ENCODE measurements at regions not wholly inside any gene's neighbourhood (a gene's known extent, or its start where the extent isn't known, plus 50 kb on each side); places are given as distances from the start of the nearest gene placed in this dataset.

DNA sequence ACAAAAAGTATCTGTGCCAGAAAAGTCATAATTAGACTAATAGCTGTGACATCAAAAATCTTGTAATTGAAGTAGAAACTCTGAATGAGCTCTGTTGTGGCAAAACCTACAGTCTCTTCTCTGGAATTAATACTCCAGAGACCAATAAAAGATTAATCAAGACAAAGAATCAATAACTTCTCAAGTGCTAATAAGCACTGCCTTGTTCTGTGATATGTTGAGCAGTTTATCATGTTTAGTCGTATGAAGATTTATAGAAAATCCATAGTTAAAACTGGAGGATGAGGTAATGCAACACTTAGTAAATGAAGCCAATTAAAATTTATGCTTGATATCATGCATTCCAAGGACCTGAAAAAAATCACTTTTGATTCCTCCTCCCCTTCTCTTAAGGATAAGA lies 72.3 kb upstream of the RNF32 start (continued):
- TF ChIP-seq USF2 (IDR thresholded peaks at IDR 0.05; ENCODE audit: low read depth, low read length): no peak
- no peak for TF ChIP-seq USF2 (CRISPR knock-in tag; IDR thresholded peaks at IDR 0.05; ENCODE audit: borderline replicate concordance)
- TF ChIP-seq, protein P1, sequence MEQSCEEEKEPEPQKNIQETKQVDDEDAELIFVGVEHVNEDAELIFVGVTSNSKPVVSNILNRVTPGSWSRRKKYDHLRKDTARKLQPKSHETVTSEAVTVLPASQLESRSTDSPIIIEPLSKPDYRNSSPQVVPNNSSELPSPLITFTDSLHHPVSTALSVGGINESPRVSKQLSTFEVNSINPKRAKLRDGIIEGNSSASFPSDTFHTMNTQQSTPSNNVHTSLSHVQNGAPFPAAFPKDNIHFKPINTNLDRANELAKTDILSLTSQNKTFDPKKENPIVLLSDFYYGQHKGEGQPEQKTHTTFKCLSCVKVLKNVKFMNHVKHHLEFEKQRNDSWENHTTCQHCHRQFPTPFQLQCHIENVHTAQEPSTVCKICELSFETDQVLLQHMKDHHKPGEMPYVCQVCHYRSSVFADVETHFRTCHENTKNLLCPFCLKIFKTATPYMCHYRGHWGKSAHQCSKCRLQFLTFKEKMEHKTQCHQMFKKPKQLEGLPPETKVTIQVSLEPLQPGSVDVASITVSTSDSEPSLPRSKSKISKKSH (CRISPR knock-in tag; IDR thresholded peaks at IDR 0.05; ENCODE audit: borderline replicate concordance): no peak
- no peak for TF ChIP-seq ZBTB2 (CRISPR knock-in tag; IDR thresholded peaks at IDR 0.05; ENCODE audit: low read depth)

DNA sequence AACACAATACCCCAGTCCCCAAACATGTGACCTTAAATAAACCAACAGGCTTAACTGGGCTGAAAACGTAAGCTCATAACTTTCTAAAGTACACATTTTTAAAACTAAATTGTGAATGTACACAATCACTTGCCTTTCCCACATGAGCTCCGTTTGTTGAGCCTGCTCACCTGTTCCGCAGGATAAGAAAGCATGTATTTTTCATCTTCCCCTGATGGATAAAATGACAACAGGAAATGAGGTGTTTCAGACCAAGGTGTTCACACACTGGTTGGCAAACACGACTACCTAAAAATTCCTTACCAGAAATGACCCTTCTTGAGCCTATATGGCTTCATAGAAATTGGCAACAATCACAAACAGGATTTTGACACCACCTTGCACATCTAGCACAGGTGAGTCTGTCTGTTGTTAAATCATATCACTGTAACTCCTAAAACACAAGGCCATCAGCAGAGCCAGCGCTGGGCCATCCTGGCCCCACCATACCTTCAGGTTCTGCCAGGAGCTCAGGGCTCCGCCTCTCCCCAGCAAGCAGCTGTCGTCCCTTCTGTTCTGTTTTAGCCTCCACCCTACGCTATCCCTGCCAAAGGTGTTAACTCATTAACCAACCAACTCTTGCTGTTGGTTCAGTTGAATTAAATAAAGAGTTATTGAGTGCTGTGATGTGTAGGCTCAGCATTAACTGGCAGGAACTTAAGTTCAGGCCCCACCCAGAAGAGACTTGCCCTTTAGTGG lies 73.6 kb upstream of the RNF32 start:
- CTCF ChIA-PET (ENCODE audit: low intra/inter-chr PET ratio, low total read pairs): no interaction called here
- in situ Hi-C loops (cut with HindIII; ENCODE audit: extremely low pct_ligation_motif_present, low pct_unique_long_range_greater_than_20kb) (no loop called here), intact Hi-C loops (cut with micrococcal nuclease; ENCODE audit: unreplicated experiment) (no loop called here)
- POLR2A ChIA-PET: no interaction called here
- peaks cover 19% of the 10 kb centered on the region; the same call in 1 of the 2 replicates for H3K4me1 ChIP-seq (ENCODE audit: insufficient read depth, low read length)
- H3K4me2 ChIP-seq (ENCODE audit: low read depth, low read length): no peak overlapping the region
- H3K36me3 ChIP-seq (replicated peaks in 1 of 2; ENCODE audit: control insufficient read depth in 1 of 2, insufficient read depth in 2 of 2, low read length in 2 of 2): no peaks in the 10 kb centered on the region
- BruUV-seq (replicated peaks): no TSS peak
- H2AFZ ChIP-seq (ENCODE audit: low read length): no peak overlapping the region
- H3K27ac ChIP-seq (ENCODE audit: extremely low read length, insufficient read depth, low read length): no peak overlapping the region
- no peak for FAIRE-seq
- no peak overlapping the region for H3K4me3 ChIP-seq (replicated peaks in 1 of 3; ENCODE audit: insufficient read depth in 1 of 3, low read depth in 2 of 3, low read length in 3 of 3)
- ATAC-seq: no peak
- no peak for TF ChIP-seq TCF7 (IDR thresholded peaks at IDR 0.05; ENCODE audit: low read depth)
- H3K79me2 ChIP-seq (ENCODE audit: insufficient read depth, low read length): no peaks in the 10 kb centered on the region
- H3K9me3 ChIP-seq (ENCODE audit: low read length): peaks cover 26% of the 10 kb centered on the region
- no peak overlapping the region for H3K9ac ChIP-seq (ENCODE audit: insufficient read depth, low read depth, low read length)
- H4K20me1 ChIP-seq (ENCODE audit: insufficient read depth, low read length): no peaks in the 10 kb centered on the region
- no peaks in the 10 kb centered on the region for H3K27me3 ChIP-seq (ENCODE audit: control insufficient read depth in 1 of 2, insufficient read depth in 2 of 2, low read length in 2 of 2)
- WGBS (ENCODE audit: low lambda C conversion rate): 94% methylated on average over 8 of the region's 8 CpGs
- no peak for DNase-seq (ENCODE audit: low spot score)

All from HepG2 (cell line).